ENCODE measurements at regions not wholly inside any gene's neighbourhood (a gene's known extent, or its start where the extent isn't known, plus 50 kb on each side); places are given as distances from the start of the nearest gene placed in this dataset.
"Not testable (repeated sequence)": the region's sequence is repeated elsewhere in the genome, so short reads cannot be mapped to it uniquely, and the experiment has no call there.

DNA sequence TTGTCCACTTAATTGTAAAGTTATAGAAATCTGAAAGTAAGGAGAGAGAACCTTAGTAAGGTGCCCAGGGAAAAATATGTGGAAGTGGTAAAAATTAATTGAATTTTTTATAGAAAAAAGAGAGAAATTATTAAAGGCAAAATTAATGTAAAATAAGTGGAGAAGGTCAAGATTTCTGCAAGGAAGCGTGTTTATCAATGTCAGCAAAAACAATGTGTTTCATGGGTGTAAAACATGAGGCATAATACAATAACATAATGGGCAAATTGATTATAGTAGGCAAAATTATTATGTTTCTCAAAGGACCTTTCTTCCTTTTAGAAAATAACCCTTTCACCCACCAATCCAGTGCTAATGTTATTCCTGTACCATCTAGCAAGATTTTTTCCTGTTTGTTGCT is 1520.1 kb downstream of the REEP3 start:
- no peak overlapping the region for H3K4me3 Mint-ChIP-seq
- H3K27me3 Mint-ChIP-seq (ENCODE audit: low read depth): no peaks in the 10 kb centered on the region
- peaks cover 4% of the 10 kb centered on the region in 2 donors for H3K9me3 Mint-ChIP-seq
- H3K36me3 Mint-ChIP-seq (ENCODE audit: insufficient read depth in 2 of 2): no peaks in the 10 kb centered on the region
- DNase-seq (no peak), ATAC-seq (replicated peaks in 1 of 2) (no peak)
- H3K27ac Mint-ChIP-seq: no peak overlapping the region
- H3K4me1 Mint-ChIP-seq (ENCODE audit: low read depth): no peaks in the 10 kb centered on the region

- no peak for DNase-seq
- ATAC-seq (replicated peaks in 1 of 2): no peak
- H3K4me1 Mint-ChIP-seq (ENCODE audit: low read depth): no peaks in the 10 kb centered on the region
- no peaks in the 10 kb centered on the region for H3K27me3 Mint-ChIP-seq (ENCODE audit: low read depth)
- peaks cover 6 to 7% of the 10 kb centered on the region in 2 donors for H3K9me3 Mint-ChIP-seq
- no peak overlapping the region for H3K27ac Mint-ChIP-seq
- no peaks in the 10 kb centered on the region for H3K36me3 Mint-ChIP-seq (ENCODE audit: insufficient read depth in 2 of 2)
- no peak overlapping the region for H3K4me3 Mint-ChIP-seq
Observed at GRCh38 chr10:65042496-65042895, 1521.3 kb downstream of the REEP3 start.

DNA sequence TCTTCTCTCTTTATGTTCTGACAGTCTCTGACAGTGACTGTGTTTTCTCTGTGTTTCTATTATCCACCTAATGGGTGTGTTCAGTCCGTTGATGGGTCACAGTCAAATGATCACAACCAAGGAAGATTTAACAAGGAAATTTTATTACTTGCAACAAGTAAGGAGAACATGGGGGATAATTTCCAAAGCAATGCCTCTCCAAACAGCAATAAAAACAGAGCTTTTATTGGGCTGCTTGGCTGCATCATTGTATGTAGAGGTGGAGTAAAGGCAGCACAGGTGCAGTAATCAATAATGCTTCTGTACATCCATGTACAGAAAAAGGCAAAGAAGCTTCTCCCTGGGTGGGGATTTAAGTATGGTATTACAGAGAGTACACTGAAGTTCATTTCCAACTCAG is 1525.6 kb downstream of the REEP3 start:
- H3K36me3 Mint-ChIP-seq (ENCODE audit: insufficient read depth in 2 of 2): no peaks in the 10 kb centered on the region
- no peaks in the 10 kb centered on the region for H3K4me1 Mint-ChIP-seq (ENCODE audit: low read depth)
- DNase-seq (no peak), ATAC-seq (replicated peaks in 1 of 2) (no peak)
- peaks cover 4 to 6% of the 10 kb centered on the region in 2 donors for H3K9me3 Mint-ChIP-seq
- no peak overlapping the region for H3K4me3 Mint-ChIP-seq
- H3K27ac Mint-ChIP-seq: no peak overlapping the region
- no peaks in the 10 kb centered on the region for H3K27me3 Mint-ChIP-seq (ENCODE audit: low read depth)

DNA sequence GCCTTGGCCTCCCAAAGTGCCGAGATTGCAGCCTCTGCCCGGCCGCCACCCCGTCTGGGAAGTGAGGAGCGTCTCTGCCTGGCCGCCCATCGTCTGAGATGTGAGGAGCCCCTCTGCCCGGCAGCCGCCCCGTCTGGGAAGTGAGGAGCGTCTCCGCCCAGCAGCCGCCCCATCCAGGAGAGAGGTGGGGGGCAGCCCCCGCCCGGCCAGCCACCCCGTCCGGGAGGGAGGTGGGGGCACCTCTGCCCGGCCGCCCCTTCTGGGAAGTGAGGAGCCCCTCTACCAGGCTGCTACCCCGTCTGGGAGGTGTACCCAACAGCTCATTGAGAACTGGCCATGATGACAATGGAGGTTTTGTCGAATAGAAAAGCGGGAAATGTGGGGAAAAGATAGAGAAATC is 1530.9 kb downstream of the REEP3 start:
- H3K27me3 Mint-ChIP-seq (ENCODE audit: low read depth); H3K4me3 Mint-ChIP-seq; H3K9me3 Mint-ChIP-seq; H3K36me3 Mint-ChIP-seq (ENCODE audit: insufficient read depth in 2 of 2); DNase-seq; H3K4me1 Mint-ChIP-seq (ENCODE audit: low read depth); ATAC-seq (replicated peaks in 1 of 2); H3K27ac Mint-ChIP-seq: not testable (repeated sequence)

- not testable (repeated sequence) for H3K27me3 Mint-ChIP-seq (ENCODE audit: low read depth); H3K9me3 Mint-ChIP-seq; H3K4me3 Mint-ChIP-seq; H3K36me3 Mint-ChIP-seq (ENCODE audit: insufficient read depth in 2 of 2); DNase-seq; H3K4me1 Mint-ChIP-seq (ENCODE audit: low read depth); ATAC-seq (replicated peaks in 1 of 2); H3K27ac Mint-ChIP-seq
Observed at GRCh38 chr10:65053397-65053796, 1532.2 kb downstream of the REEP3 start.

DNA sequence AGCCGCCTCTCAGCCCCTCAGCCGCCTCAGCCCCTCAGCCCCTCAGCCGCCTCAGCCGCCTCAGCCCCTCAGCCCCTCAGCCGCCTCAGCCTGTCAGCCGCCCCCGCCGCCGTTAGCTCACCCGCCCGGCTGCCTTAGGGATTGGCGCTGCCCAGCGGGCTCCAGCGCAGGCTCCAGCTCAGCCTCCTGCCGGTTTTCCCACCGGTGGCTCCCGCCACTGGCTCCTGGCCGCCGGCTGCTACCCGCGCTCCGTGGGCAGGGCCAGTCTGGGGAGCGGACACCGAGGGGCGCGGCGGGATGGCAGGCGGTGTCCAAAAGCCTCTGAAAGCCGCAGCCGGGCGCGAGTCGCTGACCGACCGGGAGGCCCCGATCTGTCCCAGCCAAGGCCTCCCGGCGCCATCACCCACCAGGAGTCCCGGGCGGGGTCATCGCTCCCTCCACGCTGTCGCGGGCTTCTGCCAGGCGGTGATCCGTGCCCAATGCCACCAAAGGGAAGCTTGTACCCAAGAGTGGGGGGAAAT is 1532.7 kb downstream of the REEP3 start:
- DNase-seq; H3K4me1 Mint-ChIP-seq (ENCODE audit: low read depth); H3K27ac Mint-ChIP-seq; ATAC-seq (replicated peaks in 1 of 2); H3K36me3 Mint-ChIP-seq (ENCODE audit: insufficient read depth in 2 of 2); H3K9me3 Mint-ChIP-seq; H3K4me3 Mint-ChIP-seq; H3K27me3 Mint-ChIP-seq (ENCODE audit: low read depth): not testable (repeated sequence)

DNA sequence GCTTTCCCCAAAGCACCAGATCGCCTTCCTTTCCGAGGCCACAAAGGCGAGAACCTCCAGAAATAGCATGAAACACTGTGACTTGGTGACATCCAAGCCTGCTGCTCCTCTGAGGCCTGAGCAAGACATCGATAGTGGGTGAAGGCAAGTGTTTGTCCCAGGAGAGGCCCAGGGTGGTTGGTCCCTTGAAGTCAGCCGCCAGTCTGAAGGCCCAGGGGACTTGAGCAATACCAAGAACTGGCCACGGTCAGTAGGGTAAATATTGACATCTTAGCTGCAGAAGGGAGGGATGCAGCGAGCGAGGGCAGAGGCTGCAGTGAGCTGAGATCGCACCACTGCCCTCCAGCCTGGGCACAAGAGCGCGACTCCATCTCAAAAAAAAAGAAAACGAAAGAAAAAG is 1533.5 kb downstream of the REEP3 start:
- H3K36me3 Mint-ChIP-seq (ENCODE audit: insufficient read depth in 2 of 2); H3K4me1 Mint-ChIP-seq (ENCODE audit: low read depth); ATAC-seq (replicated peaks in 1 of 2); H3K27ac Mint-ChIP-seq; DNase-seq; H3K9me3 Mint-ChIP-seq; H3K4me3 Mint-ChIP-seq; H3K27me3 Mint-ChIP-seq (ENCODE audit: low read depth): not testable (repeated sequence)

GRCh38 chr10:65065278-65065677 is 1544.1 kb downstream of the REEP3 start:
- Mint-ChIP-seq H3K4me3 (no peak overlapping the region), H3K27me3 (ENCODE audit: low read depth) (no peaks in the 10 kb centered on the region), H3K36me3 (ENCODE audit: insufficient read depth in 2 of 2) (no peaks in the 10 kb centered on the region), H3K27ac (no peak overlapping the region), H3K9me3 (peaks cover 0 to 6% of the 10 kb centered on the region in 2 donors), H3K4me1 (ENCODE audit: low read depth) (no peaks in the 10 kb centered on the region)
- ATAC-seq (replicated peaks in 1 of 2) (no peak), DNase-seq (no peak)

GRCh38 chr10:65083222-65083621 is 1562.0 kb downstream of the REEP3 start:
- Mint-ChIP-seq H3K4me1 (ENCODE audit: low read depth) (no peaks in the 10 kb centered on the region), H3K27me3 (ENCODE audit: low read depth) (no peaks in the 10 kb centered on the region), H3K9me3 (peaks cover 0 to 8% of the 10 kb centered on the region in 2 donors), H3K27ac (no peak overlapping the region), H3K4me3 (no peak overlapping the region), H3K36me3 (ENCODE audit: insufficient read depth in 2 of 2) (no peaks in the 10 kb centered on the region)
- ATAC-seq (replicated peaks in 1 of 2) (no peak), DNase-seq (no peak)

DNA sequence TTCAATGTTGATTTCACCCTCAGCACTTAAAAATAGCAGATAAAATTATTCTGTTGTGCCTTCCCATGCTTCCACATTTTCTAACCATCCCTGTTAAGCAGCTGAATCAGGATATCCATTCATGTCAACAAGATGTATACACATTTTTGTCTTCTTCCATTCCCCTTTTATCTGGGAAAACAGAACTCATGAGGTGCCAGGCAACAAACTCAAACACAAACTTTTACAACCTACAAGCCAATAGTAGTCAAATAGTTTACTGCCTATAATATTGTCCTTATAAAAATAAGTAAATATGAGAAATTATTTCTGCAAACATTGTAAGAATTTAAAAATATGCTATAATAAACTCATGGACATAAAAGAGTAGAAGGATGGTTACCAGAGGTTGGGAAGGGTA is 1569.8 kb downstream of the REEP3 start:
- DNase-seq (no peak), ATAC-seq (replicated peaks in 1 of 2) (no peak)
- Mint-ChIP-seq H3K4me1 (ENCODE audit: low read depth) (no peaks in the 10 kb centered on the region), H3K36me3 (ENCODE audit: insufficient read depth in 2 of 2) (no peaks in the 10 kb centered on the region), H3K4me3 (no peak overlapping the region), H3K27ac (no peak overlapping the region), H3K9me3 (peaks cover 0 to 3% of the 10 kb centered on the region in 2 donors), H3K27me3 (ENCODE audit: low read depth) (no peaks in the 10 kb centered on the region)

- no peak overlapping the region for H3K4me3 Mint-ChIP-seq
- H3K27ac Mint-ChIP-seq: no peak overlapping the region
- ATAC-seq (replicated peaks in 1 of 2) (no peak), DNase-seq (no peak)
- H3K4me1 Mint-ChIP-seq (ENCODE audit: low read depth): no peaks in the 10 kb centered on the region
- H3K27me3 Mint-ChIP-seq (ENCODE audit: low read depth): no peaks in the 10 kb centered on the region
- H3K9me3 Mint-ChIP-seq: peaks cover 6 to 9% of the 10 kb centered on the region in 2 donors
- peaks cover 0 to 2% of the 10 kb centered on the region in 2 donors for H3K36me3 Mint-ChIP-seq (ENCODE audit: insufficient read depth in 2 of 2)
Observed at GRCh38 chr10:65100146-65100545, 1578.9 kb downstream of the REEP3 start.

- DNase-seq; ATAC-seq (replicated peaks in 1 of 2); H3K27ac Mint-ChIP-seq; H3K4me1 Mint-ChIP-seq (ENCODE audit: low read depth); H3K9me3 Mint-ChIP-seq; H3K36me3 Mint-ChIP-seq (ENCODE audit: insufficient read depth in 2 of 2); H3K4me3 Mint-ChIP-seq; H3K27me3 Mint-ChIP-seq (ENCODE audit: low read depth): not testable (repeated sequence)
Observed at GRCh38 chr10:65100881-65101280, 1579.7 kb downstream of the REEP3 start.

DNA sequence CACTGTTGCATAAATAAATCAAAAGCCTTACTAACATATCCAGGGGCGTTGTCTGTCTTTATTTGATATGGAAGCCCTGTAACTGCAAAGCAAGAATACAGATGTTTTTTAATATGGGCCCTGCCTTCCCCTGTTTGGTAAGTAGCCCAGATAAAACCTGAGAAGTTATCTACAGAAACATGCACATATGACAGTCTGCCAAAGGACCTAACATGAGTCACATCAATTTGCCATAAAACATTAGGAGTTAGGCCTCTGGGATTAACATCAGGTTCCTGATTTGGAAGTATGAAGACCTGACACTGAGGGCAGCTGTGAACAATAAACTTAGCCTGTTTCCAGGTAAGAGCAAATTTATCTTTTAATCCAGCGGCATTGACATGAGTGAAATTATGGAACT is 1588.8 kb downstream of the REEP3 start:
- no peak overlapping the region for H3K4me3 Mint-ChIP-seq
- DNase-seq (no peak), ATAC-seq (replicated peaks in 1 of 2) (no peak)
- no peaks in the 10 kb centered on the region for H3K4me1 Mint-ChIP-seq (ENCODE audit: low read depth)
- peaks cover 0 to 2% of the 10 kb centered on the region in 2 donors for H3K36me3 Mint-ChIP-seq (ENCODE audit: insufficient read depth in 2 of 2)
- H3K27me3 Mint-ChIP-seq (ENCODE audit: low read depth): no peaks in the 10 kb centered on the region
- H3K9me3 Mint-ChIP-seq: peaks cover 6 to 9% of the 10 kb centered on the region in 2 donors
- no peak overlapping the region for H3K27ac Mint-ChIP-seq

- DNase-seq; ATAC-seq (replicated peaks in 1 of 2); H3K27me3 Mint-ChIP-seq (ENCODE audit: low read depth); H3K36me3 Mint-ChIP-seq (ENCODE audit: insufficient read depth in 2 of 2); H3K27ac Mint-ChIP-seq; H3K4me1 Mint-ChIP-seq (ENCODE audit: low read depth); H3K9me3 Mint-ChIP-seq; H3K4me3 Mint-ChIP-seq: not testable (repeated sequence)
Observed at GRCh38 chr10:65111059-65111458, 1589.9 kb downstream of the REEP3 start.
